Heart left ventricle (tissue), 13 donors: ENCODE measurements at regions not wholly inside any gene's neighbourhood (a gene's known extent, or its start where the extent isn't known, plus 50 kb on each side); places are given as distances from the start of the nearest gene placed in this dataset.

Experiments
- CTCF ChIP-seq, 12 donors: fragments of 200-600 bp; sonication (generic) in 4 of 12; IDR thresholded peaks; one replicate each; pipeline versions ENCODE4 v1.5.0 to v1.8.0; 2018 to 2022; ENCODE audit warnings: antibody characterized with exemption in 12 of 12, mild to moderate bottlenecking in 5 of 12
- POLR2A ChIP-seq, 2 donors: fragments of 450-650 bp; IDR thresholded peaks; one replicate each; pipeline ENCODE4 v1.6.1; 2017; ENCODE audit warnings: antibody characterized with exemption in 2 of 2, mild to moderate bottlenecking in 2 of 2, moderate library complexity in 2 of 2
- donor health status: ischemic (EF 13 %, LVEDD 7.1; RV severe dilation, severe dysfunction).
- donor health status: DM: no; HTN: yes; CAD: no.
- donor health status: DM: no; HTN: no; CAD: no.
- donor health status: ischemic (EF 25% LVEDD 6.9; RV normal size, moderate dysfunction).
- donor health status: ischemic (EF 25% LVEDD 5.7; RV mildly dilated, moderate dysfunction).
- donor health status: ischemic (EF 35%, LVEDD 5.7; RV mildly dilated, moderate dysfunction).
- donor health status: nonischemic (EF 11% LVEDD 7.7; RV severe dilation, severe dysfunction).
- donor health status: DM: yes; HTN: yes; CAD: no.
- donor health status: PGD.
- donor health status: ischemic (EF 29% LVEDD 5.4; RV normal size, mild dysfunction).
- donor health status: nonischemic (EF 23%, LVEDD 6.1; RV moderate dilation, normal function).

- TF ChIP-seq POLR2A (IDR thresholded peaks at IDR 0.05) (no peak), CTCF (IDR thresholded peaks at IDR 0.05) (no peak)
Observed at GRCh38 chr2:5227062-5227699, 465.0 kb upstream of the SOX11 start.
